ENCODE measurements at regions not wholly inside any gene's neighbourhood (a gene's known extent, or its start where the extent isn't known, plus 50 kb on each side); places are given as distances from the start of the nearest gene placed in this dataset.

- DNase-seq (ENCODE audit: low read depth), result no peak
These were observed 409.1 kb upstream of the KAZN start for GRCh38 chr1:14189381-14189780.

- no peak for DNase-seq (ENCODE audit: low read depth)
These were observed 408.0 kb upstream of the KAZN start for GRCh38 chr1:14190508-14190907.

- no peak for DNase-seq (ENCODE audit: low read depth)
These were observed 404.0 kb upstream of the KAZN start for GRCh38 chr1:14194511-14194910.

GRCh38 chr1:14205066-14205465 lies 393.4 kb upstream of the KAZN start:
- DNase-seq (ENCODE audit: low read depth), result no peak

- DNase-seq (ENCODE audit: low read depth), result no peak
These were observed 383.3 kb upstream of the KAZN start for GRCh38 chr1:14215151-14215550.

GRCh38 chr1:14217384-14217783 lies 381.1 kb upstream of the KAZN start:
- no peak for DNase-seq (ENCODE audit: low read depth)

GRCh38 chr1:14220324-14220723 lies 378.2 kb upstream of the KAZN start:
- no peak for DNase-seq (ENCODE audit: low read depth)

GRCh38 chr1:14220811-14221210 lies 377.7 kb upstream of the KAZN start:
- DNase-seq (ENCODE audit: low read depth), result no peak

- no peak for DNase-seq (ENCODE audit: low read depth)
These were observed 376.4 kb upstream of the KAZN start for GRCh38 chr1:14222086-14222485.

- no peak for DNase-seq (ENCODE audit: low read depth)
These were observed 369.8 kb upstream of the KAZN start for GRCh38 chr1:14228677-14229076.

- no peak for DNase-seq (ENCODE audit: low read depth)
These were observed 365.0 kb upstream of the KAZN start for GRCh38 chr1:14233510-14233909.

GRCh38 chr1:14236097-14236496 lies 362.4 kb upstream of the KAZN start:
- no peak for DNase-seq (ENCODE audit: low read depth)

- no peak for DNase-seq (ENCODE audit: low read depth)
These were observed 359.8 kb upstream of the KAZN start for GRCh38 chr1:14238472-14239307.

- no peak for DNase-seq (ENCODE audit: low read depth)
These were observed 358.2 kb upstream of the KAZN start for GRCh38 chr1:14240265-14240664.

- DNase-seq (ENCODE audit: low read depth), result no peak
These were observed 356.4 kb upstream of the KAZN start for GRCh38 chr1:14242123-14242522.

- DNase-seq (ENCODE audit: low read depth), result no peak
These were observed 355.6 kb upstream of the KAZN start for GRCh38 chr1:14242870-14243269.

GRCh38 chr1:14245954-14246353 lies 352.5 kb upstream of the KAZN start:
- no peak for DNase-seq (ENCODE audit: low read depth)

GRCh38 chr1:14246471-14246870 lies 352.0 kb upstream of the KAZN start:
- no peak for DNase-seq (ENCODE audit: low read depth)

GRCh38 chr1:14247666-14248065 lies 350.8 kb upstream of the KAZN start:
- DNase-seq (ENCODE audit: low read depth), result no peak

GRCh38 chr1:14251871-14252270 lies 346.6 kb upstream of the KAZN start:
- DNase-seq (ENCODE audit: low read depth), result no peak

GRCh38 chr1:14253676-14254075 lies 344.8 kb upstream of the KAZN start:
- no peak for DNase-seq (ENCODE audit: low read depth)

- DNase-seq (ENCODE audit: low read depth), result no peak
These were observed 344.2 kb upstream of the KAZN start for GRCh38 chr1:14254251-14254650.

- DNase-seq (ENCODE audit: low read depth), result no peak
These were observed 343.3 kb upstream of the KAZN start for GRCh38 chr1:14255233-14255632.

- DNase-seq (ENCODE audit: low read depth), result no peak
These were observed 342.8 kb upstream of the KAZN start for GRCh38 chr1:14255711-14256110.
